ENCODE measurements at regions not wholly inside any gene's neighbourhood (a gene's known extent, or its start where the extent isn't known, plus 50 kb on each side); places are given as distances from the start of the nearest gene placed in this dataset.

GRCh38 chr3:117536006-117536405, 826.4 kb downstream of the TUSC7 start:
- DNase-seq = no peak

GRCh38 chr3:117537949-117538348, 828.4 kb downstream of the TUSC7 start:
- no peak for DNase-seq

GRCh38 chr3:117539729-117540128, 830.1 kb downstream of the TUSC7 start:
- DNase-seq = no peak

- no peak for DNase-seq
Measured at GRCh38 chr3:117540597-117540996, 831.0 kb downstream of the TUSC7 start.

GRCh38 chr3:117541721-117542120, 832.1 kb downstream of the TUSC7 start:
- DNase-seq = no peak

GRCh38 chr3:117543521-117543920, 833.9 kb downstream of the TUSC7 start:
- DNase-seq = no peak

- no peak for DNase-seq
Measured at GRCh38 chr3:117545484-117545883, 835.9 kb downstream of the TUSC7 start.

- DNase-seq = no peak
Measured at GRCh38 chr3:117547956-117548550, 838.5 kb downstream of the TUSC7 start.

- no peak for DNase-seq
Measured at GRCh38 chr3:117548600-117548999, 839.0 kb downstream of the TUSC7 start.

- no peak for DNase-seq
Measured at GRCh38 chr3:117549716-117550115, 840.1 kb downstream of the TUSC7 start.

GRCh38 chr3:117550766-117551165, 841.2 kb downstream of the TUSC7 start:
- no peak for DNase-seq

GRCh38 chr3:117553461-117553860, 843.9 kb downstream of the TUSC7 start:
- DNase-seq = no peak

- no peak for DNase-seq
Measured at GRCh38 chr3:117556646-117557407, 847.2 kb downstream of the TUSC7 start.

GRCh38 chr3:117557464-117558090, 848.0 kb downstream of the TUSC7 start:
- peak; percentile 43 for DNase-seq

- DNase-seq = no peak
Measured at GRCh38 chr3:117558681-117559080, 849.1 kb downstream of the TUSC7 start.

- DNase-seq = peak; percentile 7
Measured at GRCh38 chr3:117562000-117562399, 852.4 kb downstream of the TUSC7 start.

- DNase-seq = no peak
Measured at GRCh38 chr3:117563063-117563462, 853.5 kb downstream of the TUSC7 start.

- DNase-seq = no peak
Measured at GRCh38 chr3:117565777-117566176, 856.2 kb downstream of the TUSC7 start.

GRCh38 chr3:117566926-117567325, 857.3 kb downstream of the TUSC7 start:
- no peak for DNase-seq

GRCh38 chr3:117567382-117567781, 857.8 kb downstream of the TUSC7 start:
- no peak for DNase-seq

GRCh38 chr3:117567906-117568305, 858.3 kb downstream of the TUSC7 start:
- no peak for DNase-seq

GRCh38 chr3:117572786-117573185, 863.2 kb downstream of the TUSC7 start:
- DNase-seq = no peak

GRCh38 chr3:117580806-117581205, 871.2 kb downstream of the TUSC7 start:
- no peak for DNase-seq

- peak; percentile 32 for DNase-seq
Measured at GRCh38 chr3:117586161-117586560, 876.6 kb downstream of the TUSC7 start.

Measured in NCI-H345 (cell line).